Thyroid gland (tissue), 4 donors: ENCODE measurements at regions not wholly inside any gene's neighbourhood (a gene's known extent, or its start where the extent isn't known, plus 50 kb on each side); places are given as distances from the start of the nearest gene placed in this dataset.
"Not testable (repeated sequence)": the region's sequence is repeated elsewhere in the genome, so short reads cannot be mapped to it uniquely, and the experiment has no call there.

ENCODE experiments used
- DNase-seq, 2 donors: peaks; one replicate each; pipeline ENCODE4 v3.0.0-alpha.2; 2019
- H3K27ac ChIP-seq, 3 donors: fragments of 200-600 bp; sonication (generic); 1 replicate in 2 of 3; 2 replicates in 1 of 3; pipeline ENCODE4 v1.5.1; 2016 to 2019; ENCODE audit warnings: mild to moderate bottlenecking in 1 of 3, moderate library complexity in 1 of 3
- H3K27me3 ChIP-seq: fragments of 200-600 bp; sonication (generic); one replicate; pipeline ENCODE4 v1.5.1; 2019
- H3K36me3 ChIP-seq, 2 donors: fragments of 200-600 bp; sonication (generic); one replicate each; pipeline ENCODE4 v1.5.1; 2016 to 2019
- H3K4me1 ChIP-seq, 2 donors: fragments of 200-600 bp; sonication (generic); one replicate each; pipeline ENCODE4 v1.5.1; 2017 to 2019
- H3K4me3 ChIP-seq, 3 donors: fragments of 200-600 bp; sonication (generic); replicated peaks in 1 of 3; 1 replicate in 2 of 3; 2 replicates in 1 of 3; pipeline ENCODE4 v1.5.1; 2016; ENCODE audit warnings: mild to moderate bottlenecking in 1 of 3
- H3K9me3 ChIP-seq: fragments of 200-600 bp; sonication (generic); one replicate; pipeline ENCODE4 v1.5.1; 2017
- CTCF ChIP-seq, 6 experiments: fragments of 200-600 bp in 3 of 6; fragments of 450-650 bp in 3 of 6; sonication (generic) in 3 of 6; IDR thresholded peaks; one replicate each; pipeline ENCODE4 v1.5.1; 2016 to 2019; ENCODE audit warnings: antibody characterized with exemption in 6 of 6, mild to moderate bottlenecking in 2 of 6, inconsistent platforms in 1 of 6, moderate library complexity in 1 of 6
- POLR2A ChIP-seq, 2 donors: fragments of 450-650 bp; IDR thresholded peaks; one replicate each; pipeline ENCODE4 v1.6.1; 2017; ENCODE audit warnings: antibody characterized with exemption in 2 of 2, mild to moderate bottlenecking in 2 of 2, moderate library complexity in 1 of 2
- WGBS, 2 donors: methylation state at CpG; one replicate each; pipeline ENCODE4 v1.1.5; 2017; 5-methylcytosine and 5-hydroxymethylcytosine counted together
- intact Hi-C: fragments of 100-400 bp; cut with DNase I; formaldehyde crosslinking; loops from one replicate; pipeline ENCODE4 v1.15.1; 2023

- WGBS, 2 donors, result 78 to 87% methylated on average over 3 of the region's 3 CpGs
- DNase-seq, result no peak
- no peak overlapping the region for H3K4me3 ChIP-seq
- H3K36me3 ChIP-seq, result no peaks in the 10 kb centered on the region
- H3K27ac ChIP-seq, result no peak overlapping the region
- no peaks in the 10 kb centered on the region for H3K4me1 ChIP-seq
- H3K9me3 ChIP-seq, result no peaks in the 10 kb centered on the region
- intact Hi-C loops, result no loop called here
- TF ChIP-seq POLR2A (IDR thresholded peaks at IDR 0.05) (no peak), CTCF (IDR thresholded peaks at IDR 0.05) (no peak)
- H3K27me3 ChIP-seq, result no peaks in the 10 kb centered on the region
These were observed 54.5 kb upstream of the NOX4 start for GRCh38 chr11:89545691-89546090.

GRCh38 chr11:89555781-89556180 lies 64.6 kb upstream of the NOX4 start:
- H3K27me3 ChIP-seq, H3K4me3 ChIP-seq, intact Hi-C loops, H3K9me3 ChIP-seq, H3K27ac ChIP-seq, DNase-seq, H3K36me3 ChIP-seq: not testable (repeated sequence)
- WGBS, 2 donors, result 95 to 100% methylated on average over 1 of the region's 1 CpG
- H3K4me1 ChIP-seq, result peaks cover 13 to 14% of the 10 kb centered on the region in 2 donors

GRCh38 chr11:89556731-89557707 lies 65.8 kb upstream of the NOX4 start:
- DNase-seq, result peak; percentile 2 to 5
- intact Hi-C loops, H3K9me3 ChIP-seq, H3K27ac ChIP-seq, H3K27me3 ChIP-seq, H3K4me3 ChIP-seq, H3K36me3 ChIP-seq: not testable (repeated sequence)
- TF ChIP-seq CTCF (IDR thresholded peaks at IDR 0.05), result peak in 1 of 6 experiments; percentile 6
- H3K4me1 ChIP-seq, result peaks cover 13 to 14% of the 10 kb centered on the region in 2 donors
- 20 to 29% methylated on average over 3 of the region's 3 CpGs for WGBS, 2 donors

DNA sequence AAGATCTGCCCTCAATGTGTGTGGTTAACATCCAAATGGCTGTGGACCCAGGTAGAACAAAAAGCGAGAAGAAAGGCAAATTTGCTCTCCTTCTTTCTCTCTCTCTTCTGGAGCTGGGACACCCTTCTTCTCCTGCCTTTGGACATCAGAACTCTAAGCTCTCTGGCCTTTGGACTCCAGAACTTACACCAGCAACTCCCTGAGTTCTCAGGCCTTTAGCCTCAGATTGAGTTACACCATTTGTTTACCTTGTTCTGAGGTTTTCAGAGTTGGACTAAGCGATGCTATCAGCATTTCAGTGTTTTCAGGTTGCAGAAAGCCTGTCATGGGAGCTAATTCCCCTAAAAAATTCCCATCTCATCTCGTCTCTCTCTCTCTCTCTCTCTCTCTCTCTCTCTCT lies 69.4 kb upstream of the NOX4 start:
- H3K9me3 ChIP-seq, H3K4me3 ChIP-seq, DNase-seq, intact Hi-C loops, H3K27ac ChIP-seq, H3K27me3 ChIP-seq, H3K36me3 ChIP-seq: not testable (repeated sequence)
- peaks cover 13 to 14% of the 10 kb centered on the region in 2 donors for H3K4me1 ChIP-seq
- 58 to 62% methylated on average over 3 of the region's 3 CpGs for WGBS, 2 donors

DNA sequence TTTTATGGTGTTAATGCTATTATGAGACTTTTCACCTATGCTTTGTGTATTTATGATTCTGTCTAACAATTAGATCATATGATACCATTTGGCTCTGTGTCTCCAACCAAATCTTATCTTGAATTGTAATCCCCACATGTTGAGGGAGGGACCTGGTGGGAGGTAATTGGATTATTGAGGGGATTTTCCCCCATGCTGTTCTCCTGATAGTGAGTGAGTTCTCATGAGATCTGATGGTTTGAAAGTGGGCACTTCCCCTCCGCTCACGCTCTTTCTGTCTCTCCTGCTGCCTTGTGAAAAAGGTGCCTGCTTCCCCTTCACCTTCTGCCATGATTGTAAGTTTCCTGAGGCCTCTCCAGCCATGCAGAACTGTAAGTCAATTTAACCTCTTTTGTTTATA lies 71.6 kb upstream of the NOX4 start:
- H3K9me3 ChIP-seq, H3K27me3 ChIP-seq, H3K36me3 ChIP-seq, DNase-seq, H3K4me1 ChIP-seq, H3K4me3 ChIP-seq, H3K27ac ChIP-seq, intact Hi-C loops: not testable (repeated sequence)
- 98% methylated on average over 2 of the region's 2 CpGs for WGBS, 2 donors

- H3K27ac ChIP-seq, result no peak overlapping the region
- H3K9me3 ChIP-seq, result no peaks in the 10 kb centered on the region
- no peaks in the 10 kb centered on the region for H3K36me3 ChIP-seq
- H3K4me3 ChIP-seq, result no peak overlapping the region
- 88 to 100% methylated on average over 4 of the region's 4 CpGs for WGBS, 2 donors
- intact Hi-C loops, result no loop called here
- no peak for TF ChIP-seq CTCF (IDR thresholded peaks at IDR 0.05)
- TF ChIP-seq POLR2A (IDR thresholded peaks at IDR 0.05), result no peak
- DNase-seq, result no peak
- H3K4me1 ChIP-seq, result no peaks in the 10 kb centered on the region
- no peaks in the 10 kb centered on the region for H3K27me3 ChIP-seq
These were observed 75.8 kb upstream of the NOX4 start for GRCh38 chr11:89566972-89567371.

DNA sequence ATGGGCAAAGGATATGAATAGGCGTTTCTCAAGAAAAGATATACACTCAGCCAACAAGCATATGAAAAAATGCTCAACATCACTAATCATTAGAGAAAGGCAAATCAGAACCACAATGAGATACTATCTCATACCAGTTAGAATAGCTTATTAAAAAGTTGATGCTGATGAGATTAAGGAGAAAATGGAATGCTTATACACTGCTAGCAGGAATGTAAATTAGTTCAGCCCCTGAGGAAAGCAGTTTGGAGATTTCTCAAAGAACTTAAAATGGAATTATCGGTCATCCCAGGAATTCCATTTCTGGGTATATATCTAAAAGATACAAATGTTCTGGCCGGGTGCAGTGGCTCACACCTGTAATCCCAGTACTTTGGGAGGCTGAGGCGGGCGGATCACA lies 78.2 kb upstream of the NOX4 start:
- H3K36me3 ChIP-seq, H3K27me3 ChIP-seq, H3K4me3 ChIP-seq, DNase-seq, intact Hi-C loops, H3K9me3 ChIP-seq, H3K27ac ChIP-seq, H3K4me1 ChIP-seq: not testable (repeated sequence)
- 80 to 86% methylated on average over 5 of the region's 5 CpGs for WGBS, 2 donors

DNA sequence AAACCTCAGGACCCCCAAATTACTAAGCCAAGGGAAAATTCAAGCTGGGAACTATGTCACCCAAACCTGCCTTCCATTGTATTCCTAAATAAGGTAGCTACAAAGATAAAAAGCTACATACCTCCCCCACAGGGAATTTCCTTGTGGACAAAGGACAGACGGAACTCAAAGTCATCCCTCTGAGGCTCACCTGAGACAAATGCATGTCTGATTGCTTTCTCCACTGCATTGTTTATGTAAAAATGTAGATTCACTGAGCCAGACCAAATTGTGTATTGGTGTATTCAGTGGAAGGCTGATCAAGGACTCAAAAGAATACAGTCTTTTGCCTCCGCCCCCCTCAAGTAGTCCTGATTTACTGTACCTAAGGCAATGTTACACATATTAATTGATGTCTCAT lies 80.5 kb upstream of the NOX4 start:
- H3K9me3 ChIP-seq, H3K36me3 ChIP-seq, H3K27me3 ChIP-seq, DNase-seq, H3K4me3 ChIP-seq, H3K27ac ChIP-seq, H3K4me1 ChIP-seq, intact Hi-C loops: not testable (repeated sequence)
- 64 to 87% methylated on average over 2 of the region's 2 CpGs for WGBS, 2 donors

DNA sequence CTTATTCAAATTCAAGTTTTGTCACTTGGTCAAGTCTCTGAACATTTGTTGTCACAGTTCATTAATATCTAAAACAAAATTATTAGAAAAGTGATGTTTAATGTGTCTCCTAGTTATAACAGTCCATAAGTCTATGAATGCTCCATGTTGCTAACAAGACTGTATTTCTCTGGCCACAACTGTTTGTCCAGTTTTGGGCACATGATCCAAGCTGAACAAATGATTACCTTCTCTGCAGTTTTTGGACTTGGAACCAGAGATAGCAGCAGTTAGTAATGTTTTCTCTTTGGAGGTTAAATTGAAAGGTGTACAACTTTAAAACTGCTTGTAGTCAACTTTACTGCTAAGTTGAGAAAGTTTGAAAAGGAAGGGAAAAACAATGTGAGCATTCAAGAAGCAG lies 84.7 kb upstream of the NOX4 start:
- DNase-seq, intact Hi-C loops, H3K9me3 ChIP-seq, H3K27ac ChIP-seq, H3K27me3 ChIP-seq, H3K36me3 ChIP-seq, H3K4me1 ChIP-seq, H3K4me3 ChIP-seq: not testable (repeated sequence)

DNA sequence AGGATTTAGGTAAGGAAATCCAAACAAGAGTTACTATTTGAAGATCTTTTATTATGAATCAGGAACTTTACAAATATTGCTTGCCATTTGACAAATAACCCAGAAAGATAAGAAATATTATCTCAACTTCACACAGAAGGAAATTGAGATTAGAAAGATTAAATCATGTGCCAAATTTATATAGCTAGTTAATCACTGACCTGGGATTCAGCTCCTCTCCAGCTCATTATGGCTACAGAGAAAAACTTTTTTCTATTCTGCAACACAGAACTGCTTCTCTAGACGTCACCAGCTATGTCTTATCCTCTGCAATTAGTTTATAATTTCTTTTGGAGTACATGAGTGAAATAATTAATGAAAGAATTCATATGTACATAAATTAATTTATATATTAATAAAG lies 86.3 kb upstream of the NOX4 start:
- DNase-seq, H3K27ac ChIP-seq, H3K27me3 ChIP-seq, H3K36me3 ChIP-seq, intact Hi-C loops, H3K4me3 ChIP-seq, H3K4me1 ChIP-seq, H3K9me3 ChIP-seq: not testable (repeated sequence)
- WGBS, 2 donors, result 72 to 83% methylated on average over 1 of the region's 1 CpG
